GDM1 (cell line): ENCODE measurements at regions not wholly inside any gene's neighbourhood (a gene's known extent, or its start where the extent isn't known, plus 50 kb on each side); places are given as distances from the start of the nearest gene placed in this dataset.

Source experiments
- DNase-seq: peaks from one replicate; lab custom pipeline; 2025; lab: John Stamatoyannopoulos, UW

- no peak for DNase-seq
Observed at GRCh38 chr14:37894463-37894862, 299.0 kb downstream of the TTC6 start.

- DNase-seq, result no peak
Observed at GRCh38 chr14:37899365-37899764, 303.9 kb downstream of the TTC6 start.

- DNase-seq, result no peak
Observed at GRCh38 chr14:37900561-37900960, 305.1 kb downstream of the TTC6 start.

- DNase-seq, result no peak
Observed at GRCh38 chr14:37901978-37902377, 305.7 kb upstream of the SSTR1 start.

GRCh38 chr14:37903343-37904191 is 304.1 kb upstream of the SSTR1 start:
- DNase-seq, result peak; percentile 1

- no peak for DNase-seq
Observed at GRCh38 chr14:37924622-37925021, 283.1 kb upstream of the SSTR1 start.

- DNase-seq, result no peak
Observed at GRCh38 chr14:37932008-37932407, 275.7 kb upstream of the SSTR1 start.

- no peak for DNase-seq
Observed at GRCh38 chr14:37932481-37932880, 275.2 kb upstream of the SSTR1 start.

GRCh38 chr14:37936971-37937370 is 270.7 kb upstream of the SSTR1 start:
- no peak for DNase-seq

GRCh38 chr14:37939442-37940028 is 268.2 kb upstream of the SSTR1 start:
- no peak for DNase-seq

GRCh38 chr14:37945959-37946358 is 261.7 kb upstream of the SSTR1 start:
- DNase-seq, result no peak

GRCh38 chr14:37946819-37947218 is 260.9 kb upstream of the SSTR1 start:
- DNase-seq, result no peak

GRCh38 chr14:37948266-37948665 is 259.4 kb upstream of the SSTR1 start:
- no peak for DNase-seq

- no peak for DNase-seq
Observed at GRCh38 chr14:37968664-37969240, 239.0 kb upstream of the SSTR1 start.

GRCh38 chr14:37969511-37969979 is 238.2 kb upstream of the SSTR1 start:
- DNase-seq, result no peak

GRCh38 chr14:37970696-37971095 is 237.0 kb upstream of the SSTR1 start:
- DNase-seq, result no peak

GRCh38 chr14:37972941-37973887 is 234.5 kb upstream of the SSTR1 start:
- DNase-seq, result no peak

- DNase-seq, result no peak
Observed at GRCh38 chr14:37974421-37974820, 233.3 kb upstream of the SSTR1 start.

GRCh38 chr14:37977481-37977880 is 230.2 kb upstream of the SSTR1 start:
- DNase-seq, result no peak

GRCh38 chr14:37985826-37986470 is 221.8 kb upstream of the SSTR1 start:
- DNase-seq, result no peak

GRCh38 chr14:37988472-37988871 is 219.2 kb upstream of the SSTR1 start:
- DNase-seq, result no peak

- DNase-seq, result no peak
Observed at GRCh38 chr14:37991027-37991426, 216.7 kb upstream of the SSTR1 start.
